ENCODE measurements at regions not wholly inside any gene's neighbourhood (a gene's known extent, or its start where the extent isn't known, plus 50 kb on each side); places are given as distances from the start of the nearest gene placed in this dataset.

GRCh38 chr1:187294421-187295201, 465.9 kb downstream of the PLA2G4A start:
- DNase-seq (ENCODE audit: low spot score) (no peak), ATAC-seq (no peak)

DNA sequence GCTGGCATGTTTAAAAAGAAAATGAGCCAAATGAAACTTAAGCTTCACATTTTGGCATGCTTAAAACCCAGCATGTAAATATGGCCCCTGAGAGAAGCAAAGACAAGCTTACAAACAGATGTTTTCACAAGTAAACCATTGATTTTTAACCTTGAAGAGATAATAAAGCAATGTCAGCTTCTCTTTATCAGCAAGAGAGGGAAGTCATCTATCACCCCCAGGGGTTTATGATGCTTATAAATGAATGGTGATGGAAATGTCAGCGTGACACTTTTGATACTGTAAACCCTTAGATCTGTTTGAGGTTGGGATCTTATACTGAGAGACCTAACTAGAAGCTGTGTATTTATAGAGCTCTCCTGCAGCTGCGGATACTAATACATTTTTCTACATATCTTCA, 471.3 kb downstream of the PLA2G4A start:
- DNase-seq (ENCODE audit: low spot score) (no peak), ATAC-seq (no peak)

- DNase-seq (ENCODE audit: low spot score) (no peak), ATAC-seq (no peak)
These were observed 478.1 kb downstream of the PLA2G4A start for GRCh38 chr1:187306710-187307415.

DNA sequence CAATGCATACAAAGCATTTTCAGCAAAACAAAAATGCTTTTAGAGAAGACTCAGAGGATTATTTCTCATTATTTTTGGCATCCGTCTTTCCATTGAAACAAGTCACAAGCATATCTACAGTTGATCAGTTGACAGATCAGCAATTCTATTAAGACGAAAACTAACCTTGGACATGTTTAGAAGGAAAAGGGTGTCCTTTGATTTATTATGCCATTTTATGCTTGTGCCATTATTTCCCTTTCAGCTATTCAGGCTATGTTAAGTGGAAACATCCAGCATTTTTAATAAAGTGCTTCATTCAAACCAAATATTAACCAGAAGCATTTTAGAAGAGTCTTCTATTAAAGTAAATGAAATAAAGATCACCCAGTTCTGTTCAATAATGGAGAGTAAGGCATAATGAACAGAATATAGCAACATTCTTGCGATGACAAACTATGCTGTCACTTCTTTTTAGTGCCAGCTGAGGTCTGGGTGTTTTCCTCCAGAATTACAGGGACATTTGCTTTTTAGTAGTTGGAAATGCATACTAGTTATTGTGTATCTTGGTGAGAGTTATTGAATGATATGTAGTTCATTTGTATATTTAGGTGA, 481.4 kb downstream of the PLA2G4A start:
- DNase-seq (ENCODE audit: low spot score) (no peak), ATAC-seq (no peak)

GRCh38 chr1:187313115-187313514, 484.4 kb downstream of the PLA2G4A start:
- no peak for DNase-seq (ENCODE audit: low spot score)
- no peak for ATAC-seq

DNA sequence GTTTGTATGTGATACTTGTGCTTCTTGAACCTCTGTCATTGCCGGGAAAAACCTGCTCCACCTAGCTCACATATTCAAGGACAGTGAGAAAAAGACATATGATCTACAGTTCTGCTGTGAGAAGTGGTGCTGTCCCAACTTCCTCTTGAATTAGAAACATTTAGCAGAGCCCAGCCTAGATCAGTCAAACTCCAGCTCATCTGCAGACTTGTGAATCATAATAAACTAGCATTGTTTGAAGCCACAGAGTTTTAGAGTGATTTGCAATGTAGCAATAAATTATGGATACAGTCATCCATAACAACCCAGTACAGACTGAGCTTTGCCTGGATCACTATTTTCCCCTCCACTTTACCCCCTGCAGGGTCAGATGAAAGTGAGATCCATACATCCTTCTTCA, 497.8 kb downstream of the PLA2G4A start:
- ATAC-seq: no peak
- no peak for DNase-seq (ENCODE audit: low spot score)

DNA sequence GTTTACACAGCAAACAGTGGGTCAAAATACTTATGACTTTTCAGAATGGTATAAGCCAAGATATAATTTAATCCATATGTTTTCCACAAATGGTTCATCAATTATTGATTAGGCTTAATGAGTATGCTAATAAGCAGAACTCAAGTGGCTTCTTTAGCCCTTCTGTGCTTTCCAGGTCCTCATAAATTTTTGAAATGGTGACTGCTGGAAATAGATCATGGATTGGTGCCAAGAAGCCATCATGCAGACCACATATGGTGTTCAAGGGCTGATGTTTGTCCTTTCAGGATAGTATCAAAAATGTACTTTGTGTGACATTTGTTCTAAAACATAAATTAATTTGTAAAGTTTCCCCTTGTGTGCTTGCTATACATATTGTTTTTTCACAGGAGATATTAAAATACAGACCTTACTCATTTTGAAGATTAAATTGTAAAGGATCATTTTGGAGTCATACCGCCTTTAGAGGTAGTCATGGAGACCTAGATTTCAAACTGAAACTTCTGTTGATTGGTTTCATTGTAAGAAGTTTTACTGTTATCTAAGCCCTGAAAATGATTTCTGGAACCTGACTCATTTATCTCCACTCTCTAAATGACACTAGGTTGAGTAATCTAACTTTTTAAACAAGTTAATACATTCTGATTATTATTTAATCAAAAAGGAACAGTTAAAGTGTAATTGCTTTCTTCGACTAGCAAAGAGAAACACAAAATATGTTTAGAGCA, 507.9 kb downstream of the PLA2G4A start:
- DNase-seq (ENCODE audit: low spot score) (no peak), ATAC-seq (no peak)

GRCh38 chr1:187338762-187339412, 510.1 kb downstream of the PLA2G4A start:
- no peak for DNase-seq (ENCODE audit: low spot score)
- ATAC-seq: no peak

- no peak for DNase-seq (ENCODE audit: low spot score)
- no peak for ATAC-seq
These were observed 513.7 kb downstream of the PLA2G4A start for GRCh38 chr1:187342495-187342894.

GRCh38 chr1:187374082-187374481, 545.3 kb downstream of the PLA2G4A start:
- ATAC-seq (no peak), DNase-seq (ENCODE audit: low spot score) (no peak)

GRCh38 chr1:187374742-187375141, 546.0 kb downstream of the PLA2G4A start:
- ATAC-seq: no peak
- DNase-seq (ENCODE audit: low spot score): no peak

- no peak for ATAC-seq
- DNase-seq (ENCODE audit: low spot score): no peak
These were observed 554.6 kb downstream of the PLA2G4A start for GRCh38 chr1:187383366-187383765.

DNA sequence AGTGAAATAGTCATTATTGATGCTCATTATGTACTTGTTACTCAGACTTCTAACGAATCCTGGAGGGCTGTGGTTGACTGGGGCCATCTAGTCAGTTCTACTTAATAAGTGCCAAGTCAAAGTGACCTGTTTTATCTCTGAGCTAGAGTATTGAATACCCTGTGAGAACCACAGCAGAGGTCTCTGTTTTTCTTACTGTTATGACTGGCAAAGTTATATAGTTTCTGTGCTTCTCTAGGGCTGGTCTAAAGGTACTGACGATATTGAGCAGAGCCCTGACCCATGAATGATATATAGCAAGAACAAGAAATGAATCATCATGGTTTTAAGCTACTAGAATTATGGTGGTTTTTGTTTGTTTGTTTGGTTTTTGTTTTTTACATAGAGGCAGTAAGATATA, 555.8 kb downstream of the PLA2G4A start:
- no peak for DNase-seq (ENCODE audit: low spot score)
- no peak for ATAC-seq

DNA sequence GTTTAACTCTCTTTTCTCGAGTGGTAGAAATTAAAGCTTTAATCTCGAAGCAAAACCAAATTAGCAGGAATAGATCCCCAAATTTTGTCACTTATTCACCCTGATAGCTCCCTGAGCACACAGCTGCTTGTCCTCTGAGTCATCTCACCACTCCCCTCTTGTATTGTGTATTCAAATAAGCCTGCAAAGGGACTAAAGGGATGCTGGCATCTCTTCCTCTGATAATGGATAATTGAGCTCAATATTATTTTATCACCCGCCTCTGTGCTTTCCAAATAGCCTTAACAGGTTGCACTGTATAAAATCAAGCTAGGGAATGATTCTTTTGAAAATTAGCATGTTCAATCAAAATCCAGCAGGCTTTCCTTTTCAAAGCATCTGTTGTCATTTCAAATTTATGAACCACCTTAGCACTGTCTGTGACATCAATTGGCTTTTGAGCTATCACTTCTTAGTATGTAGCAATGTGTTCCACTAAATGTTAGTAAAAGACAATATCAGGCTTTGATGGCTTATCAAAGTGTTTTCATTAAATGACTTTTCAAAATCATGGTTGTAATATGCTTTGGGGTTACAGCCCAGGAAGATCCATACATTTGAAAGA, 561.6 kb downstream of the PLA2G4A start:
- no peak for DNase-seq (ENCODE audit: low spot score)
- ATAC-seq: no peak

DNA sequence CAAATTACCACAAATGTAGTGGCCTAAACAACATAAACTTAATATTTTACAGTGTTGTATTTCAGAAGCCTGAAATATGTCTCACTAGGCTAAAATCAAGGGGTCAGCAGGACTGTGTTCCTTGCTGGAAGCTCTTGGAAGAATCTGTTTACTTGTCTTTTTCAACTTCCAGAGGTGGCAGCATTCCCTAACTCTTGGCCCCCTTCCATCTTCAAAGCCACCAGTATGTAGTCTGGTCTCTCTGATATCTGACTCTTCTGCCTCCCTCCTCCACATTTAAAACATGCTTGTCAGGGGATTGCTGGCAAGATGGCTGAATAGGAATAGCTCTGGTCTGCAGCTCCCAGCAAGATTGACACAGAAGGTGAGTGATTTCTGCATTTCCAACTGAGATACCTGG, 567.5 kb downstream of the PLA2G4A start:
- DNase-seq (ENCODE audit: low spot score) (no peak), ATAC-seq (no peak)

DNA sequence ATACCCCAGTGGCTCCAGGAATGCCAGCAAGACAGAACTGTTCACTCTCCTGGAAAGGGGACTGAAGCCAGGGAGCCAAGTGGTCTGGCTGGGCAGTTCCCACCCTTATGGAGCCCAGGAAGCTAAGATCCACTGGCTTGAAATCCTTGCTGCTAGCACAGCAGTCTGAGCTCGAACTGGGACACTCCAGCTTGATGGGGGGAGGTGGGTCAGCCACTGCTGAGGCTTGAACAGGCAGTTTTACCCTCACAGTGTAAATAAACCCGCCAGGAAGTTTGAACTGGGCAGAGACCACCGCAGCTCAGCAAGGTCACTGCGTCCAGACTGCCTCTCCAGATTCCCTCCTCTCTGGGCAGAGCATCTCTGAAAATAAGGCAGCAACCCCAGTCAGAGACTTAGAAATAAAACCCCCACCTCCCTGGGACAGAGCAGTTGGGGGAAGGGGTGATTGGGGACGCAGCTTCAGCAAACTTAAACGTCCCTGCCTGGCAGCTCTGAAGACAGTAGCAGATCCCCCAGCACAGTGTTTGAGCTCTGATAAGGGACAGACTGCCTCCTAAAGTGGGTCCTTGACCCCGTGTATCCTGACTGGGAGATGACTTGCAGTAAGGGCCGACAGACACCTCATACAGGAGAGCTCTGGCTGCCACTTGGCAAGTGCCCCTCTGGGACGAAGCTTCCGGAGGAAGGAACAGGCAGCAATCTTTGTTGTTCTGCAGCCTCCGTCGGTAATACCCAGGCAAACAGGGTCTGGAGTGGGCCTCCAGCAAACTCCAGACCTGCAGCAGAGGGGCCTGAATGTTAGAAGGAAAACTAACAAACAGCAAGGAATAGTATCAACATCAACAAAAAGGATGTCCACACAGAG, 568.4 kb downstream of the PLA2G4A start:
- ATAC-seq (no peak), DNase-seq (ENCODE audit: low spot score) (no peak)

DNA sequence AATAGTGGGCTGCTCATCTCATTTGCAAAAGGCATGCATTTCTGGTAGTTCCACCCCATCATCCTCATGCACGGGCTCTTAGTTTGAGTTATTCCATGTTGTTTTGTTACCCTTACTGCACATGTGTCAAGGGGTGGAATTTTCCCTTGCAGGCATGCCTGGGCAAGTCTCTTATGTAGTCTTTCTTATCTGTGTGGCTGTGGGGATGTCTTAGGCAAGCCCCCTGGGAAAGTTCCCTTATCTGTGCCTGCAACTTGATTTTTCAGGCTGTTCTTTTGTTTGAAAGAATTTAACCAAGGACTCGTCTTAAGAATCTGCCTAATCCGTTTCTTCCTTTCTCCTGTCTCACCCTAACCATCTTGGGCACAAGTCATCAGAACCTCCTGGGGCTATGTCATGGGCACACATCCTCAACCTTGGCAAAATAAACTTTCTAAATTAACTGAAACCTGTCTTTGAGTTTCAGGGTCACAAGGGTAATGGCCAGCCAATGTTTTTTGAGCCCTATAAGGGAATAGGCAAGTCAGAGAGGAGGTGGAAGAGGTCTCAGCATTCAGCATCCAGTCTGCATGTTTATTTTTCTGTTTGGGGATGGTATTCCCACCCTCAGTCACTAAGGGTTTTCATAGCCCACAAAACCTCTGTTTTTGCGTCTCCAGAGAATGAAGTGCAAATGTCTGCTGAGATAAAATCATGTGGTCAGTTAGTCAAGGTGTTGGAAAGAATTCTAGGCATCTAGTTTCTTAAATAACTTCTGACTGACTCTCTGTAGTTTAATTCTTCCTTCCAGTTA, 579.7 kb downstream of the PLA2G4A start:
- DNase-seq (ENCODE audit: low spot score) (no peak), ATAC-seq (no peak)

DNA sequence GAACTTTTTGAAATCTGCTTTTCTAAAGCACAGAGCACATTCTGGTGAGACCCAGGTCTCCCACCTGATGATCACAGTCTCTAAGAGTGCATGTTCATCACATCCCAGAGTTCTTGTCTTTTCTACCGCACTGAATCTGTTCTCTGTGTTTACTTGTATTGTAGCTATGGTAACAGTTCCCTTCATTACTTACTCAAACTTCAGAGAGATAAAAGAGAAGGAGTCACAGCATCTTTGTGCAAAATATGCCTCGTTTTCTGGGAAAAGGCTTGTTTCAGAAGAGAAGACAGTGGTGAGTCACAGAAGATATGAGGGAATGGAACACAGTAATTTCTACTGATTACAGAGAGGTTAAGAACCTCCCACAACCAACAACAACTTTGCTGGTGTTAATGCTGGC, 580.6 kb downstream of the PLA2G4A start:
- ATAC-seq: no peak
- DNase-seq (ENCODE audit: low spot score): no peak

DNA sequence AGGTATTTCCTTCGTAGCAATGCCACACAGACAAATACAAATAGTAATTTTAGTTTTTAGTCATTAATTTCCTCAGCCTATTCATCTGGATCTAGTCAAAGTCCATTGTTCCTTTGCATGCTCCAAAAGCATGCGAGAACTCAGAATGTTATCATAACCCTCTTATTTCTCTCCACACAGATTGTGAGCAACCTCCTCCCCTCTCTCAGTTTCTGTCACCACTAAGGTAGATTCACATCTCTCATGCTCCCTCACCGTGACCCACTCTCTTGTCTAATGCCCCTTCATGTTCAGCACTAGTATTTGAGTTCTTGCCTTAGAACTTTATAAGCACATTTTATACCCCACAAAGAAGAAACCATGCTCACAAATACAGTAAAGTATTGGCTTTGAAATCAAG, 582.4 kb downstream of the PLA2G4A start:
- ATAC-seq: no peak
- DNase-seq (ENCODE audit: low spot score): no peak

Data from left lobe of liver (tissue), 2 donors.